ENCODE measurements at regions not wholly inside any gene's neighbourhood (a gene's known extent, or its start where the extent isn't known, plus 50 kb on each side); places are given as distances from the start of the nearest gene placed in this dataset.

GRCh38 chr11:45073685-45074141, 72.7 kb upstream of the PRDM11 start:
- TF ChIP-seq CTCF (IDR thresholded peaks at IDR 0.05), result no peak
- TF ChIP-seq EP300 (IDR thresholded peaks at IDR 0.05), result no peak
- no peak for TF ChIP-seq RFX5 (IDR thresholded peaks at IDR 0.05)
- TF ChIP-seq POLR2A (IDR thresholded peaks at IDR 0.05; ENCODE audit: low read length), result no peak
- no peak for TF ChIP-seq JUN (IDR thresholded peaks at IDR 0.05)
- no peak for TF ChIP-seq MYC (IDR thresholded peaks at IDR 0.05; ENCODE audit: borderline replicate concordance, low read length)
- no peak for TF ChIP-seq KDM5A (IDR thresholded peaks at IDR 0.05)
- TF ChIP-seq RAD21 (conservative IDR thresholded peaks at IDR 0.05 in 1 of 2, IDR thresholded peaks at IDR 0.05 in 1 of 2), result no peak
- TF ChIP-seq MAX (IDR thresholded peaks at IDR 0.05), result no peak
- no peak for TF ChIP-seq SREBF2 (IDR thresholded peaks at IDR 0.05)
- no peak for TF ChIP-seq USF2 (IDR thresholded peaks at IDR 0.05)
- TF ChIP-seq RCOR1 (IDR thresholded peaks at IDR 0.05; ENCODE audit: low read depth, low read length), result no peak

Data from A549 (cell line).